HEK293 (cell line): ENCODE measurements at regions not wholly inside any gene's neighbourhood (a gene's known extent, or its start where the extent isn't known, plus 50 kb on each side); places are given as distances from the start of the nearest gene placed in this dataset.
A peak's percentile ranks its signal among the peaks of the same experiment; 100 is the strongest.

ENCODE experiments used
- CTCF ChIA-PET: fragments of 350-600 bp; formaldehyde crosslinking; extraction: SDS; loops from one replicate; lab custom pipeline; 2021; ENCODE audit warnings: antibody characterized with exemption; lab: Yijun Ruan, JAX
- POLR2A ChIA-PET: fragments of 300-600 bp; formaldehyde crosslinking; extraction: SDS; loops from one replicate; lab custom pipeline; 2020; ENCODE audit warnings: antibody characterized with exemption, inconsistent platforms; lab: Yijun Ruan, JAX
- H3K27ac ChIP-seq: fragments of 200-500 bp; sonication (Bioruptor generic); 2 replicates; pipeline ENCODE4 v1.5.1; 2014; ENCODE audit warnings: low read depth, low read length, control low read depth, inconsistent platforms; ENCODE audit errors: extremely low read depth
- H3K36me3 ChIP-seq, 2 experiments: fragments of 200-500 bp in 1 of 2; sonication (Bioruptor generic) in 1 of 2; 1 replicate in 1 of 2; 2 replicates in 1 of 2; pipeline ENCODE4 v1.5.1; 2014 to 2017; ENCODE audit warnings: inconsistent platforms in 2 of 2, low read length in 2 of 2; ENCODE audit not compliant: control insufficient read depth in 2 of 2, insufficient read depth in 1 of 2
- H3K4me1 ChIP-seq: fragments of 200-500 bp; sonication (Bioruptor generic); 2 replicates; pipeline ENCODE4 v1.5.1; 2014; ENCODE audit warnings: mild to moderate bottlenecking, low read length, inconsistent platforms; ENCODE audit not compliant: control insufficient read depth, insufficient read depth
- H3K4me3 ChIP-seq: 2 replicates; pipeline ENCODE4 v1.5.1; 2011; ENCODE audit warnings: low read depth, mild to moderate bottlenecking, control low read depth, low read length, moderate library complexity
- H3K9me3 ChIP-seq: fragments of 200-500 bp; sonication (Bioruptor generic); 2 replicates; pipeline ENCODE4 v1.5.1; 2014; ENCODE audit warnings: low read depth, low read length, inconsistent platforms; ENCODE audit not compliant: control insufficient read depth, insufficient read depth
- GLI4 ChIP-seq: fragments of 450-650 bp; formaldehyde crosslinking; IDR thresholded peaks from 2 replicates; pipeline ENCODE4 v1.5.1; 2016; ENCODE audit warnings: missing biosample characterization, missing genetic modification characterization
- KLF10 ChIP-seq: fragments of 450-650 bp; IDR thresholded peaks from 2 replicates; pipeline ENCODE4 v1.5.1; 2018; ENCODE audit warnings: missing biosample characterization, mild to moderate bottlenecking, missing genetic modification characterization
- PRDM10 ChIP-seq: fragments of 450-650 bp; formaldehyde crosslinking; IDR thresholded peaks from 2 replicates; pipeline ENCODE4 v1.5.1; 2016; ENCODE audit warnings: missing biosample characterization, missing genetic modification characterization
- SETDB1 ChIP-seq: IDR thresholded peaks from one replicate; pipeline ENCODE4 v1.6.1; 2017; ENCODE audit warnings: mild to moderate bottlenecking, low read length, moderate library complexity, mixed read lengths; ENCODE audit not compliant: insufficient read length
- TRIM28 ChIP-seq: IDR thresholded peaks from 2 replicates; pipeline ENCODE4 v1.6.1; 2011; ENCODE audit warnings: low read length, control low read depth, borderline replicate concordance
- ZBTB11 ChIP-seq: fragments of 450-650 bp; formaldehyde crosslinking; conservative IDR thresholded peaks from 2 replicates; pipeline ENCODE4 v1.5.1; 2016; ENCODE audit warnings: low read depth, missing biosample characterization, missing genetic modification characterization
- ZFHX2 ChIP-seq: fragments of 450-650 bp; formaldehyde crosslinking; conservative IDR thresholded peaks from 2 replicates; pipeline ENCODE4 v1.5.1; 2016; ENCODE audit warnings: missing biosample characterization, missing genetic modification characterization
- ZNF140 ChIP-seq: fragments of 450-650 bp; formaldehyde crosslinking; IDR thresholded peaks from 2 replicates; pipeline ENCODE4 v1.5.1; 2016; ENCODE audit warnings: missing biosample characterization, missing genetic modification characterization
- ZNF16 ChIP-seq: fragments of 450-650 bp; formaldehyde crosslinking; IDR thresholded peaks from 2 replicates; pipeline ENCODE4 v1.5.1; 2016; ENCODE audit warnings: low read depth, missing biosample characterization, missing genetic modification characterization
- ZNF2 ChIP-seq: fragments of 450-650 bp; formaldehyde crosslinking; IDR thresholded peaks from 2 replicates; pipeline ENCODE4 v1.5.1; 2016; ENCODE audit warnings: missing biosample characterization, missing genetic modification characterization
- ZNF221 ChIP-seq: fragments of 450-650 bp; formaldehyde crosslinking; IDR thresholded peaks from 2 replicates; pipeline ENCODE4 v1.5.1; 2017; ENCODE audit warnings: missing biosample characterization, missing genetic modification characterization, borderline replicate concordance
- ZNF239 ChIP-seq: fragments of 450-650 bp; formaldehyde crosslinking; IDR thresholded peaks from 2 replicates; pipeline ENCODE4 v1.5.1; 2016; ENCODE audit warnings: missing biosample characterization, missing genetic modification characterization
- ZNF248 ChIP-seq: fragments of 450-650 bp; formaldehyde crosslinking; IDR thresholded peaks from 2 replicates; pipeline ENCODE4 v1.5.1; 2017; ENCODE audit warnings: missing biosample characterization, missing genetic modification characterization
- ZNF366 ChIP-seq: fragments of 450-650 bp; formaldehyde crosslinking; conservative IDR thresholded peaks from 2 replicates; pipeline ENCODE4 v1.5.1; 2016; ENCODE audit warnings: missing biosample characterization, missing genetic modification characterization
- ZNF530 ChIP-seq: fragments of 450-650 bp; formaldehyde crosslinking; IDR thresholded peaks from 2 replicates; pipeline ENCODE4 v1.5.1; 2016; ENCODE audit warnings: low read depth, missing biosample characterization, missing genetic modification characterization
- ZNF600 ChIP-seq: fragments of 450-650 bp; formaldehyde crosslinking; IDR thresholded peaks from 2 replicates; pipeline ENCODE4 v1.5.1; 2016; ENCODE audit warnings: missing biosample characterization, missing genetic modification characterization
- ZNF670 ChIP-seq: fragments of 450-650 bp; formaldehyde crosslinking; IDR thresholded peaks from 2 replicates; pipeline ENCODE4 v1.5.1; 2016; ENCODE audit warnings: missing biosample characterization, missing genetic modification characterization, low read depth
- ZNF701 ChIP-seq: fragments of 450-650 bp; formaldehyde crosslinking; IDR thresholded peaks from 2 replicates; pipeline ENCODE4 v1.5.1; 2016; ENCODE audit warnings: missing biosample characterization, missing genetic modification characterization
- ZNF707 ChIP-seq: fragments of 450-650 bp; formaldehyde crosslinking; IDR thresholded peaks from 2 replicates; pipeline ENCODE4 v1.5.1; 2016; ENCODE audit warnings: missing biosample characterization, missing genetic modification characterization
- ZNF768 ChIP-seq: fragments of 450-650 bp; formaldehyde crosslinking; IDR thresholded peaks from 2 replicates; pipeline ENCODE4 v1.5.1; 2018; ENCODE audit warnings: missing biosample characterization, mild to moderate bottlenecking, missing genetic modification characterization
- ZNF785 ChIP-seq: fragments of 450-650 bp; formaldehyde crosslinking; IDR thresholded peaks from 2 replicates; pipeline ENCODE4 v1.5.1; 2016; ENCODE audit warnings: missing biosample characterization, missing genetic modification characterization
- TF ChIP-seq, protein P1 (sequence below): fragments of 450-650 bp; formaldehyde crosslinking; IDR thresholded peaks from 2 replicates; pipeline ENCODE4 v1.5.1; 2016; ENCODE audit warnings: missing biosample characterization, missing genetic modification characterization, low read depth
- TF ChIP-seq, protein P2 (sequence below): fragments of 450-650 bp; formaldehyde crosslinking; IDR thresholded peaks from 2 replicates; pipeline ENCODE4 v1.5.1; 2016; ENCODE audit warnings: missing biosample characterization, missing genetic modification characterization

GRCh38 chr9:79501546-79501945 is 70.2 kb upstream of the TLE4 start:
- no peak overlapping the region for H3K27ac ChIP-seq
- H3K9me3 ChIP-seq: no peaks in the 10 kb centered on the region
- no peak overlapping the region for H3K4me3 ChIP-seq
- H3K36me3 ChIP-seq: no peaks in the 10 kb centered on the region
- POLR2A ChIA-PET: no interaction called here
- CTCF ChIA-PET: no interaction called here
- no peaks in the 10 kb centered on the region for H3K4me1 ChIP-seq
- no peak for TF ChIP-seq ZNF2 (tag by site-specific recombination)
- peak; percentile 79; the same call in 1 of the 2 replicates for TF ChIP-seq TRIM28

DNA sequence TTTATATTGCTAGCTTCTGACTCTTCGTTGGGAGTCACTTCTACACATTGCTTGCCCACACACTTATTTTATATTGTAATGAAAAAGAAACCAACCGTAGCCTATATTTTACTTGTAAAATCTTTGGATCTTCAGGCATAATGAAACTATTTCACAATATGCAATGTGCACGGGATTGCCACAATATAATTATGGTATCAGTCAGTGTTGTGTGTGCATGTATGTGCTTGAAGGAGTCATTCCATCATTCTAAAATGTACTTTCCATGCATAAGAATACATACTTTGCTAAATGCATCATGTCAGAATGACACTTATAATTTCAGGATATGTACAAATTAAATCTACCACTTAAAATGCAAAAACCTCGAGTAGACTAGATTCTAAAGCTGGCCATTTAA is 64.0 kb upstream of the TLE4 start:
- Histone ChIP-seq H3K36me3 (no peaks in the 10 kb centered on the region), H3K4me3 (no peak overlapping the region), H3K9me3 (no peaks in the 10 kb centered on the region), H3K4me1 (no peaks in the 10 kb centered on the region), H3K27ac (no peak overlapping the region)
- ChIA-PET POLR2A (no interaction called here), CTCF (no interaction called here)
- TF ChIP-seq, protein P1, sequence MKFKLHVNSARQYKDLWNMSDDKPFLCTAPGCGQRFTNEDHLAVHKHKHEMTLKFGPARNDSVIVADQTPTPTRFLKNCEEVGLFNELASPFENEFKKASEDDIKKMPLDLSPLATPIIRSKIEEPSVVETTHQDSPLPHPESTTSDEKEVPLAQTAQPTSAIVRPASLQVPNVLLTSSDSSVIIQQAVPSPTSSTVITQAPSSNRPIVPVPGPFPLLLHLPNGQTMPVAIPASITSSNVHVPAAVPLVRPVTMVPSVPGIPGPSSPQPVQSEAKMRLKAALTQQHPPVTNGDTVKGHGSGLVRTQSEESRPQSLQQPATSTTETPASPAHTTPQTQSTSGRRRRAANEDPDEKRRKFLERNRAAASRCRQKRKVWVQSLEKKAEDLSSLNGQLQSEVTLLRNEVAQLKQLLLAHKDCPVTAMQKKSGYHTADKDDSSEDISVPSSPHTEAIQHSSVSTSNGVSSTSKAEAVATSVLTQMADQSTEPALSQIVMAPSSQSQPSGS: no peak
- TF ChIP-seq ZFHX2: no peak
- TF ChIP-seq ZNF768 (tag by site-specific recombination): no peak
- TF ChIP-seq, protein P2, sequence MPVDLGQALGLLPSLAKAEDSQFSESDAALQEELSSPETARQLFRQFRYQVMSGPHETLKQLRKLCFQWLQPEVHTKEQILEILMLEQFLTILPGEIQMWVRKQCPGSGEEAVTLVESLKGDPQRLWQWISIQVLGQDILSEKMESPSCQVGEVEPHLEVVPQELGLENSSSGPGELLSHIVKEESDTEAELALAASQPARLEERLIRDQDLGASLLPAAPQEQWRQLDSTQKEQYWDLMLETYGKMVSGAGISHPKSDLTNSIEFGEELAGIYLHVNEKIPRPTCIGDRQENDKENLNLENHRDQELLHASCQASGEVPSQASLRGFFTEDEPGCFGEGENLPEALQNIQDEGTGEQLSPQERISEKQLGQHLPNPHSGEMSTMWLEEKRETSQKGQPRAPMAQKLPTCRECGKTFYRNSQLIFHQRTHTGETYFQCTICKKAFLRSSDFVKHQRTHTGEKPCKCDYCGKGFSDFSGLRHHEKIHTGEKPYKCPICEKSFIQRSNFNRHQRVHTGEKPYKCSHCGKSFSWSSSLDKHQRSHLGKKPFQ (tag by site-specific recombination): no peak
- no peak for TF ChIP-seq ZNF707 (tag by site-specific recombination)
- TF ChIP-seq ZNF670 (tag by site-specific recombination): no peak
- no peak for TF ChIP-seq ZNF140 (tag by site-specific recombination)
- TF ChIP-seq ZNF221: no peak
- no peak for TF ChIP-seq ZNF239 (tag by site-specific recombination)
- no peak for TF ChIP-seq ZNF16 (tag by site-specific recombination)
- no peak for TF ChIP-seq GLI4 (tag by site-specific recombination)
- TF ChIP-seq ZNF366 (tag by site-specific recombination): no peak
- no peak for TF ChIP-seq ZNF530 (tag by site-specific recombination)
- no peak for TF ChIP-seq KLF10 (tag by site-specific recombination)
- no peak for TF ChIP-seq ZNF600 (tag by site-specific recombination)
- no peak for TF ChIP-seq ZNF785 (tag by site-specific recombination)
- TF ChIP-seq ZNF248 (tag by site-specific recombination): no peak
- no peak for TF ChIP-seq ZNF701 (tag by site-specific recombination)

DNA sequence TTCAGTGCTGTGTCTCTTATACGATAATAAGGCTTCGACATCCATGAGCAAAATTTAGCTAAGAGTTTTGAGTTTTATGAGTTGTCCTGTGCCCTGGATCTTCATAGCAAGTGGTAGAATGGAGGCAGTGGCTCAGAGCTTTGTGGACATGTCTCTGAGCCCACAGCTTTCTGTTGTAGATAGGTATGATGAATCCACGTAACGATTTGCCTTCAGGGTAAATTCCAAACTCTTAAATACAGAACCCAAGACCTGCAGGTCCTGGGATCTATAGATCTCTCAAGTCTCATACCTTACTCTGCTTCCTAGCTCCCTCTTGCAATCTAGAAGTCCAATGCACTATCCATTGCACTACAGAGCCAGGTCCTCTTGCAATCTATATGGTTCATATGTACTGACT is 59.5 kb upstream of the TLE4 start:
- Histone ChIP-seq H3K9me3 (no peaks in the 10 kb centered on the region), H3K4me3 (no peak overlapping the region), H3K27ac (no peak overlapping the region), H3K4me1 (no peaks in the 10 kb centered on the region), H3K36me3 (no peaks in the 10 kb centered on the region)
- ChIA-PET POLR2A (no interaction called here), CTCF (no interaction called here)
- TF ChIP-seq SETDB1 (no peak), ZBTB11 (tag by site-specific recombination) (no peak), PRDM10 (tag by site-specific recombination) (no peak)
